ENCODE measurements at regions not wholly inside any gene's neighbourhood (a gene's known extent, or its start where the extent isn't known, plus 50 kb on each side); places are given as distances from the start of the nearest gene placed in this dataset.
"Not testable (repeated sequence)": the region's sequence is repeated elsewhere in the genome, so short reads cannot be mapped to it uniquely, and the experiment has no call there.

- Histone ChIP-seq H3K4me1 (ENCODE audit: low read length) (no peaks in the 10 kb centered on the region), H2AFZ (ENCODE audit: low read depth, low read length) (no peak overlapping the region), H3K27me3 (ENCODE audit: low read depth, low read length) (no peaks in the 10 kb centered on the region), H3K9me3 (ENCODE audit: insufficient read depth, low read length) (no peaks in the 10 kb centered on the region), H3K79me2 (ENCODE audit: low read length) (no peaks in the 10 kb centered on the region), H4K20me1 (ENCODE audit: insufficient read depth, low read length) (no peaks in the 10 kb centered on the region), H3K4me3 (ENCODE audit: low read length) (no peak overlapping the region), H3K4me2 (ENCODE audit: low read length) (no peak overlapping the region), H3K9ac (ENCODE audit: low read length) (no peak overlapping the region), H3K27ac (ENCODE audit: low read length) (no peak overlapping the region), H3K36me3 (replicated peaks; ENCODE audit: low read depth, low read length) (no peaks in the 10 kb centered on the region)
- TF ChIP-seq, protein P1, sequence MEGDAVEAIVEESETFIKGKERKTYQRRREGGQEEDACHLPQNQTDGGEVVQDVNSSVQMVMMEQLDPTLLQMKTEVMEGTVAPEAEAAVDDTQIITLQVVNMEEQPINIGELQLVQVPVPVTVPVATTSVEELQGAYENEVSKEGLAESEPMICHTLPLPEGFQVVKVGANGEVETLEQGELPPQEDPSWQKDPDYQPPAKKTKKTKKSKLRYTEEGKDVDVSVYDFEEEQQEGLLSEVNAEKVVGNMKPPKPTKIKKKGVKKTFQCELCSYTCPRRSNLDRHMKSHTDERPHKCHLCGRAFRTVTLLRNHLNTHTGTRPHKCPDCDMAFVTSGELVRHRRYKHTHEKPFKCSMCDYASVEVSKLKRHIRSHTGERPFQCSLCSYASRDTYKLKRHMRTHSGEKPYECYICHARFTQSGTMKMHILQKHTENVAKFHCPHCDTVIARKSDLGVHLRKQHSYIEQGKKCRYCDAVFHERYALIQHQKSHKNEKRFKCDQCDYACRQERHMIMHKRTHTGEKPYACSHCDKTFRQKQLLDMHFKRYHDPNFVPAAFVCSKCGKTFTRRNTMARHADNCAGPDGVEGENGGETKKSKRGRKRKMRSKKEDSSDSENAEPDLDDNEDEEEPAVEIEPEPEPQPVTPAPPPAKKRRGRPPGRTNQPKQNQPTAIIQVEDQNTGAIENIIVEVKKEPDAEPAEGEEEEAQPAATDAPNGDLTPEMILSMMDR (IDR thresholded peaks at IDR 0.05; ENCODE audit: low read depth, low read length) = no peak
- no peak for TF ChIP-seq EZH2phosphoT487 (IDR thresholded peaks at IDR 0.05; ENCODE audit: low read depth)
These were observed 813.6 kb upstream of the EEF2KMT start for GRCh38 chr16:5911241-5911640.

DNA sequence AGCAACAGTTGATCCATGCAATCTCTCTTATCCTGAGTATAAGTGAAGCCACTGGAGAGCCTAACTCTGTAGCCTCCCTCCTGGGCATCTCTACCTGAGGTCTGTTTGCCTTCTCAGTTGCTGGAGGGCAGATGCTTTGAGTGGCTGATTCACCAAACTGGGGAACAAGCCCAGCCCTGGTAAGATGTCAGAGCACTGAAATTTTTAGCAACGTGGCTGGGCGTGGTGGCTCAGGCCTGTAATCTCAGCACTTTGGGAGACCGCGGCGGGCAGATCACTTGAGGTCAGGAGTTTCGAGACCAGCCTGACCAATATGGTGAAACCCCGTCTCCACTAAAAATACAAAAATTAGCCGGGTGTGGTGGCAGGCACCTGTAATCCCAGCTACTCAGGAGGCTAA lies 812.0 kb upstream of the EEF2KMT start:
- not testable (repeated sequence) for H3K4me1 ChIP-seq (ENCODE audit: low read length); H4K20me1 ChIP-seq (ENCODE audit: insufficient read depth, low read length); H2AFZ ChIP-seq (ENCODE audit: low read depth, low read length); H3K36me3 ChIP-seq (replicated peaks; ENCODE audit: low read depth, low read length); H3K9me3 ChIP-seq (ENCODE audit: insufficient read depth, low read length); H3K4me3 ChIP-seq (ENCODE audit: low read length); H3K4me2 ChIP-seq (ENCODE audit: low read length); H3K27me3 ChIP-seq (ENCODE audit: low read depth, low read length); H3K27ac ChIP-seq (ENCODE audit: low read length); H3K79me2 ChIP-seq (ENCODE audit: low read length); H3K9ac ChIP-seq (ENCODE audit: low read length)

- TF ChIP-seq, protein P1 (IDR thresholded peaks at IDR 0.05; ENCODE audit: low read depth, low read length) = no peak
- TF ChIP-seq EZH2phosphoT487 (IDR thresholded peaks at IDR 0.05; ENCODE audit: low read depth) = no peak
- Histone ChIP-seq H3K27ac (ENCODE audit: low read length) (no peak overlapping the region), H3K9me3 (ENCODE audit: insufficient read depth, low read length) (no peaks in the 10 kb centered on the region), H3K36me3 (replicated peaks; ENCODE audit: low read depth, low read length) (no peaks in the 10 kb centered on the region), H3K4me1 (ENCODE audit: low read length) (no peaks in the 10 kb centered on the region), H3K79me2 (ENCODE audit: low read length) (no peaks in the 10 kb centered on the region), H3K4me2 (ENCODE audit: low read length) (no peak overlapping the region), H3K27me3 (ENCODE audit: low read depth, low read length) (no peaks in the 10 kb centered on the region), H3K9ac (ENCODE audit: low read length) (no peak overlapping the region), H3K4me3 (ENCODE audit: low read length) (no peak overlapping the region), H4K20me1 (ENCODE audit: insufficient read depth, low read length) (no peaks in the 10 kb centered on the region), H2AFZ (ENCODE audit: low read depth, low read length) (no peak overlapping the region)
These were observed 809.9 kb upstream of the EEF2KMT start for GRCh38 chr16:5907544-5907943.

GRCh38 chr16:5906351-5906750 lies 808.8 kb upstream of the EEF2KMT start:
- Histone ChIP-seq H3K9ac (ENCODE audit: low read length) (no peak overlapping the region), H3K4me2 (ENCODE audit: low read length) (no peak overlapping the region), H3K27ac (ENCODE audit: low read length) (no peak overlapping the region), H3K27me3 (ENCODE audit: low read depth, low read length) (no peaks in the 10 kb centered on the region), H3K79me2 (ENCODE audit: low read length) (no peaks in the 10 kb centered on the region), H2AFZ (ENCODE audit: low read depth, low read length) (no peak overlapping the region), H3K4me1 (ENCODE audit: low read length) (no peaks in the 10 kb centered on the region), H3K36me3 (replicated peaks; ENCODE audit: low read depth, low read length) (no peaks in the 10 kb centered on the region), H4K20me1 (ENCODE audit: insufficient read depth, low read length) (no peaks in the 10 kb centered on the region), H3K4me3 (ENCODE audit: low read length) (no peak overlapping the region), H3K9me3 (ENCODE audit: insufficient read depth, low read length) (no peaks in the 10 kb centered on the region)
- TF ChIP-seq, protein P1 (IDR thresholded peaks at IDR 0.05; ENCODE audit: low read depth, low read length) = no peak
- TF ChIP-seq EZH2phosphoT487 (IDR thresholded peaks at IDR 0.05; ENCODE audit: low read depth) = no peak

DNA sequence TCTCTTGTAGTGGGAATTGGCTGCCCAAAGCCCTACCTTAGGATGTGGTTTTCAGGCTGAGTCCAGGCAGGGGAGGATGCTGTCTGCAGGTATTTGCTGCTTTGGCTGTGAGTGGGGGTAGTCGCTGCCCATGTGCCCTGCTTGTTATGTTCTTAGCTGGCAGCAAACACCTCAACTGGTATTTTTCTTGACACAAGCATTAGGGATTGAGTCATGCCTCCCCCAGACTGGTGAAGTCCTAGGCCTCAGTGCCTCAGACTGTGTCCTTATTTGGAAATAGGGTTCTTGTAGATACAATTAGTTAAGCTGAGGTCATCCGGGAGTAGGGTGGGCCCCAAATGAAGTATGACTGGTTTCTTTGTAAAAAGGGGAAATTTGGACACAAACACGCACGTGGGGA lies 808.3 kb upstream of the EEF2KMT start:
- Histone ChIP-seq H3K27me3 (ENCODE audit: low read depth, low read length) (no peaks in the 10 kb centered on the region), H3K36me3 (replicated peaks; ENCODE audit: low read depth, low read length) (no peaks in the 10 kb centered on the region), H3K79me2 (ENCODE audit: low read length) (no peaks in the 10 kb centered on the region), H3K27ac (ENCODE audit: low read length) (no peak overlapping the region), H3K4me3 (ENCODE audit: low read length) (no peak overlapping the region), H2AFZ (ENCODE audit: low read depth, low read length) (no peak overlapping the region), H3K4me1 (ENCODE audit: low read length) (no peaks in the 10 kb centered on the region), H3K9ac (ENCODE audit: low read length) (no peak overlapping the region), H3K4me2 (ENCODE audit: low read length) (no peak overlapping the region), H3K9me3 (ENCODE audit: insufficient read depth, low read length) (no peaks in the 10 kb centered on the region), H4K20me1 (ENCODE audit: insufficient read depth, low read length) (no peaks in the 10 kb centered on the region)
- TF ChIP-seq, protein P1 (IDR thresholded peaks at IDR 0.05; ENCODE audit: low read depth, low read length) = no peak
- TF ChIP-seq EZH2phosphoT487 (IDR thresholded peaks at IDR 0.05; ENCODE audit: low read depth) = no peak
